GM21381 (cell line): ENCODE measurements at regions not wholly inside any gene's neighbourhood (a gene's known extent, or its start where the extent isn't known, plus 50 kb on each side); places are given as distances from the start of the nearest gene placed in this dataset.
"Not testable (repeated sequence)": the region's sequence is repeated elsewhere in the genome, so short reads cannot be mapped to it uniquely, and the experiment has no call there.

Experiments
- ATAC-seq: cut with Tn5 transposase; IDR thresholded peaks from one replicate; pipeline ENCODE4 v1.9.1; 2021; ENCODE audit warnings: mild to moderate bottlenecking, moderate library complexity; ENCODE audit not compliant: unreplicated experiment

GRCh38 chr13:68527167-68527566 is 1297.0 kb upstream of the PCDH9 start:
- not testable (repeated sequence) for ATAC-seq

- no peak for ATAC-seq
Observed at GRCh38 chr13:68523838-68524424, 1293.8 kb upstream of the PCDH9 start.

GRCh38 chr13:68522184-68522583 is 1292.0 kb upstream of the PCDH9 start:
- ATAC-seq: no peak

- ATAC-seq: peak; percentile 55
Observed at GRCh38 chr13:68509734-68510621, 1279.8 kb upstream of the PCDH9 start.

- ATAC-seq: no peak
Observed at GRCh38 chr13:68506888-68507551, 1276.9 kb upstream of the PCDH9 start.

- ATAC-seq: no peak
Observed at GRCh38 chr13:68490594-68490993, 1260.5 kb upstream of the PCDH9 start.

GRCh38 chr13:68481130-68481529 is 1251.0 kb upstream of the PCDH9 start:
- ATAC-seq: no peak

GRCh38 chr13:68473834-68474326 is 1243.7 kb upstream of the PCDH9 start:
- ATAC-seq: no peak

GRCh38 chr13:68467160-68467559 is 1237.0 kb upstream of the PCDH9 start:
- ATAC-seq: no peak

- no peak for ATAC-seq
Observed at GRCh38 chr13:68440874-68441273, 1210.7 kb upstream of the PCDH9 start.

- no peak for ATAC-seq
Observed at GRCh38 chr13:68439817-68440216, 1209.7 kb upstream of the PCDH9 start.

- ATAC-seq: no peak
Observed at GRCh38 chr13:68428292-68428691, 1198.2 kb upstream of the PCDH9 start.

GRCh38 chr13:68417801-68418200 is 1187.7 kb upstream of the PCDH9 start:
- ATAC-seq: no peak

- no peak for ATAC-seq
Observed at GRCh38 chr13:68410007-68410406, 1179.9 kb upstream of the PCDH9 start.

- ATAC-seq: no peak
Observed at GRCh38 chr13:68390987-68391386, 1160.9 kb upstream of the PCDH9 start.

- no peak for ATAC-seq
Observed at GRCh38 chr13:68386808-68387207, 1156.7 kb upstream of the PCDH9 start.

GRCh38 chr13:68380041-68380973 is 1150.2 kb upstream of the PCDH9 start:
- no peak for ATAC-seq

GRCh38 chr13:68378294-68378693 is 1148.2 kb upstream of the PCDH9 start:
- ATAC-seq: no peak

- no peak for ATAC-seq
Observed at GRCh38 chr13:68375004-68375403, 1144.9 kb upstream of the PCDH9 start.

- no peak for ATAC-seq
Observed at GRCh38 chr13:68369739-68370138, 1139.6 kb upstream of the PCDH9 start.

- no peak for ATAC-seq
Observed at GRCh38 chr13:68368922-68369321, 1138.8 kb upstream of the PCDH9 start.
